Nephron (organoid): ENCODE measurements at regions not wholly inside any gene's neighbourhood (a gene's known extent, or its start where the extent isn't known, plus 50 kb on each side); places are given as distances from the start of the nearest gene placed in this dataset.

ENCODE experiments used
- H3K27ac Mint-ChIP-seq, 3 experiments: 2 replicates each; pipeline ENCODE4 v1.8.0; 2020; ENCODE audit warnings: mixed read lengths in 3 of 3, mild to moderate bottlenecking in 2 of 3, moderate library complexity in 1 of 3
- H3K27me3 Mint-ChIP-seq: 2 replicates; pipeline ENCODE4 v1.8.0; 2021; ENCODE audit warnings: low read depth, mild to moderate bottlenecking, moderate library complexity, mixed read lengths
- H3K36me3 Mint-ChIP-seq: 2 replicates; pipeline ENCODE4 v1.8.0; 2020; ENCODE audit warnings: low read depth, mixed read lengths
- H3K4me1 Mint-ChIP-seq: 2 replicates; pipeline ENCODE4 v1.8.0; 2020; ENCODE audit warnings: mixed read lengths
- H3K4me3 Mint-ChIP-seq, 3 experiments: 2 replicates each; pipeline ENCODE4 v1.8.0; 2020; ENCODE audit warnings: mild to moderate bottlenecking in 3 of 3, mixed read lengths in 3 of 3, moderate library complexity in 2 of 3
- H3K9me3 Mint-ChIP-seq: 2 replicates; pipeline ENCODE4 v1.8.0; 2020; ENCODE audit warnings: mixed read lengths
- TF ChIP-seq, protein P1 (sequence below), 3 experiments: fragments of 200-600 bp; sonication (generic); IDR thresholded peaks; one replicate each; pipeline ENCODE4 v1.5.0; 2021; ENCODE audit warnings: antibody characterized with exemption in 3 of 3; ENCODE audit not compliant: unreplicated experiment in 3 of 3

DNA sequence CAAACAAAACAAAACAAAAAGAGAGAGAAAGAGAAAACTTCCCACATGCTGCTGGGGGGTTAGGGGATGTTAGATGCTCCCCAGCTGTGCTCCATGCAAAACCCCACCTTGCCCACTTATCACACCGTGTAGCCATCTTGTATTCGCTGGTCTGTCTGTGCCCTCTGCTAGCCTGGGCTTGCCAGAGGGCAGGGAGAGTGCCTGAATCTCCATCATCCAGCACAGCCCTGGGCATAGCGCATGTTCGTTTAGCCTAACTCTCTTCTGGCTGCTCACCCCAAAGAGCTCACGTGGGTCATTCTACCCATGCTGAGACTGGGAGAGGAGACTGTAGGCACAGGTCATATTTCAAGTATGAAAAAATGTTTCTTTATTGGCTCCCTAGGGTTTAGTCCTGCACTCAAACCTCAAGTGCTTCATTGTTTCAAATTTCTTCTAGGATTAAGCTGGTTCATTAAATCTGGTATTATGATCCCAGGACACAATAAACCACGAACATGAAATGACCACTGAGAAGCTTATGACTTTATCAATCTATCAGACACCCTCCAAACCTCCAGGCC lies 100.5 kb downstream of the KCNF1 start:
- H3K27me3 Mint-ChIP-seq: no peaks in the 10 kb centered on the region
- H3K27ac Mint-ChIP-seq: no peak overlapping the region
- H3K4me1 Mint-ChIP-seq: peaks cover 32% of the 10 kb centered on the region
- TF ChIP-seq, protein P1, sequence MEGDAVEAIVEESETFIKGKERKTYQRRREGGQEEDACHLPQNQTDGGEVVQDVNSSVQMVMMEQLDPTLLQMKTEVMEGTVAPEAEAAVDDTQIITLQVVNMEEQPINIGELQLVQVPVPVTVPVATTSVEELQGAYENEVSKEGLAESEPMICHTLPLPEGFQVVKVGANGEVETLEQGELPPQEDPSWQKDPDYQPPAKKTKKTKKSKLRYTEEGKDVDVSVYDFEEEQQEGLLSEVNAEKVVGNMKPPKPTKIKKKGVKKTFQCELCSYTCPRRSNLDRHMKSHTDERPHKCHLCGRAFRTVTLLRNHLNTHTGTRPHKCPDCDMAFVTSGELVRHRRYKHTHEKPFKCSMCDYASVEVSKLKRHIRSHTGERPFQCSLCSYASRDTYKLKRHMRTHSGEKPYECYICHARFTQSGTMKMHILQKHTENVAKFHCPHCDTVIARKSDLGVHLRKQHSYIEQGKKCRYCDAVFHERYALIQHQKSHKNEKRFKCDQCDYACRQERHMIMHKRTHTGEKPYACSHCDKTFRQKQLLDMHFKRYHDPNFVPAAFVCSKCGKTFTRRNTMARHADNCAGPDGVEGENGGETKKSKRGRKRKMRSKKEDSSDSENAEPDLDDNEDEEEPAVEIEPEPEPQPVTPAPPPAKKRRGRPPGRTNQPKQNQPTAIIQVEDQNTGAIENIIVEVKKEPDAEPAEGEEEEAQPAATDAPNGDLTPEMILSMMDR (IDR thresholded peaks at IDR 0.05; ENCODE audit: unreplicated experiment in 3 of 3): no peak
- no peak overlapping the region for H3K4me3 Mint-ChIP-seq
- H3K36me3 Mint-ChIP-seq: no peaks in the 10 kb centered on the region
- peaks cover 14% of the 10 kb centered on the region for H3K9me3 Mint-ChIP-seq

DNA sequence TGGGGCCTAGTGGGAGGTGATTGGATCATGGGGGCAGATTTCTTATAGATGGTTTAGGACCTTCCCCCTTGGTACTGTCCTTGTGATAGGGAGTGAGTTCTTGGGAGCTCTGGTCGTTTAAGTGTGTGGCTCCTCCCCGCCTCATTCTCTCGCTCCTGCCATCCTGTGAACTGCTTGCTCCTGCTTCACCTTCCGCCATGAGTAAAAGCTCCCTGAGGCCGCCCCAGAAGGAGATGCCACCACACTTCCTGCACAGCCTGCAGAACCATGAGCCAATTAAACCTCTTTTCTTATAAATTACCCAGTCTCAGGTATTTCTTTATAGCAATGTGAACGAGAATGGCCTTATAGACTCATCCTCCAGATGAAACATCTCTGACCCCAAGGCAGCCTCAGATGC lies 101.5 kb downstream of the KCNF1 start:
- H3K27me3 Mint-ChIP-seq: peaks cover 3% of the 10 kb centered on the region
- no peak overlapping the region for H3K4me3 Mint-ChIP-seq
- peaks cover 14% of the 10 kb centered on the region for H3K9me3 Mint-ChIP-seq
- peaks cover 32% of the 10 kb centered on the region for H3K4me1 Mint-ChIP-seq
- no peaks in the 10 kb centered on the region for H3K36me3 Mint-ChIP-seq
- TF ChIP-seq, protein P1 (IDR thresholded peaks at IDR 0.05; ENCODE audit: unreplicated experiment in 3 of 3): no peak
- no peak overlapping the region for H3K27ac Mint-ChIP-seq

DNA sequence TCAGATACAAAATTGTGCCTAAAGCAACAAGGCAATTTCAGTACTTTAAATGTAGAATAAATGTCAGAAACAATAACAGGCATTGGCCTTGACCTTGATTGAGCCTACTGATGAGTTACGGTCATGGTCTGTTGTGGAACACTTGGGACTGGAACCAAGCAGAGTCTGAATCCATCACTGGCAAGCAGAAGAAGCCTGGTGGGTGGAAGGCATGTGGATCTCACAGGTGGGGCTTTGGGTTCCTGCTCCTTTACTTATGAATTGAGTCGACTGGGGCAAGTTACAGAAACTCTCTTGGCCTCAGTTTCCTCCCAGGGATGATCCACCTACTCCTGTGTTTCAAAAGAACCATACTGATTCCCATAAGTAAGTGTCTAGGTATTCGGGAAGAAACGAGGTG lies 102.3 kb downstream of the KCNF1 start:
- peaks cover 36% of the 10 kb centered on the region for H3K4me1 Mint-ChIP-seq
- peaks cover 14% of the 10 kb centered on the region for H3K9me3 Mint-ChIP-seq
- H3K27me3 Mint-ChIP-seq: peaks cover 3% of the 10 kb centered on the region
- H3K36me3 Mint-ChIP-seq: no peaks in the 10 kb centered on the region
- H3K4me3 Mint-ChIP-seq: no peak overlapping the region
- no peak overlapping the region for H3K27ac Mint-ChIP-seq
- TF ChIP-seq, protein P1 (IDR thresholded peaks at IDR 0.05; ENCODE audit: unreplicated experiment in 3 of 3): no peak

DNA sequence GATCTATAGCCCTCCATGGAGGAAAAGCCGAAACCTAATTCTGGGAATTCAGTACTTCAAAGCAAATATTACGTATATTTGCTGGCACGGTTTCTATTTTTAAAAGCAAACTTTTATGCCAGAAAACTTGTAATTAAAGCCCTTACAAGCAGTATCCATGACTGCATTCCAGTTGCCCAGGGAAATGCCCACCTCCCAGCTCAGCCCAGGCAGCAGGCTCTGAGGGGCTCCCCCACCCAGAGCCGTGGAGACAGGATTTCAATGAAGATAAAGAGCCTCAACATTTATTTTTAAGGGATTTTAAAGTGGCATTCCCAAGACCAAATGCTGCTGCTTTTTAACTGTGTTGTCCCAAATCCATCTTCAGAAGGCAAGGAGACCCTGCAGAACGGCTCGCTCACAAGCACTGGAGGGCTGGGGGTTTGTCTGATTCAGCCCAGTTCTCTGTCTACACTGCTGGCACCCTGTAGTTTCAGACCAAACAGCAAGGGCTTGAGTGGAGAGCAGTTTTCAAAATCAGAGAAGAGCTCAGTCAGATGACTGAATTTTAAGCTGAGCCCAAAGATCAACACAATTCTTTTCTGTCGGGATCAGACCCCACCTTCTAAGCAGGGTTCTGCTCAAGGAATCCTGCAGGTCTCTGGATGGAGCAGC lies 105.1 kb downstream of the KCNF1 start:
- Mint-ChIP-seq H3K27ac (no peak overlapping the region), H3K4me3 (no peak overlapping the region)

DNA sequence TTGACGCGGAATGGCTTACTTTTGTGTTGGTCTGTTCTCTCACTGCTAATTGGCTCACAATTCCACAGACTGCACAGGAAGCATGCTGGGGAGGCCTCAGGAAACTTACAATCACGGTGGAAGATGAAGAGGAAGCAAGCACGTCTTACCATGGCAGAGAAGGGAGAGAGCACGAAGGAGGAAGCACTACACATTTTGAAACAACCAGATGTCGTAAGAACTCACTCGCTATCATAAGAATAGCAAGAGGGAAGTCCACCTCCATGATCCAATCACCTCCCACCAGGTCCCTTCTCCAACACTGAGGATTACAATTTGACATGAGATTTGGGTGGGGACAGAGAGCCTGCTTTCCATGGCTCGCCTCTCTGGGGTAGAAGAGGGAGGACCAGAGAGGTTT lies 106.2 kb downstream of the KCNF1 start:
- no peak overlapping the region for H3K27ac Mint-ChIP-seq
- no peaks in the 10 kb centered on the region for H3K36me3 Mint-ChIP-seq
- peaks cover 49% of the 10 kb centered on the region for H3K4me1 Mint-ChIP-seq
- peaks cover 3% of the 10 kb centered on the region for H3K27me3 Mint-ChIP-seq
- TF ChIP-seq, protein P1 (IDR thresholded peaks at IDR 0.05; ENCODE audit: unreplicated experiment in 3 of 3): no peak
- no peak overlapping the region for H3K4me3 Mint-ChIP-seq
- no peaks in the 10 kb centered on the region for H3K9me3 Mint-ChIP-seq

More for the DNA sequence above, 105.1 kb downstream of the KCNF1 start:
- H3K36me3 Mint-ChIP-seq: no peaks in the 10 kb centered on the region
- H3K27me3 Mint-ChIP-seq: peaks cover 3% of the 10 kb centered on the region
- peaks cover 6% of the 10 kb centered on the region for H3K9me3 Mint-ChIP-seq
- H3K4me1 Mint-ChIP-seq: peaks cover 43% of the 10 kb centered on the region
- TF ChIP-seq, protein P1 (IDR thresholded peaks at IDR 0.05; ENCODE audit: unreplicated experiment in 3 of 3): no peak

DNA sequence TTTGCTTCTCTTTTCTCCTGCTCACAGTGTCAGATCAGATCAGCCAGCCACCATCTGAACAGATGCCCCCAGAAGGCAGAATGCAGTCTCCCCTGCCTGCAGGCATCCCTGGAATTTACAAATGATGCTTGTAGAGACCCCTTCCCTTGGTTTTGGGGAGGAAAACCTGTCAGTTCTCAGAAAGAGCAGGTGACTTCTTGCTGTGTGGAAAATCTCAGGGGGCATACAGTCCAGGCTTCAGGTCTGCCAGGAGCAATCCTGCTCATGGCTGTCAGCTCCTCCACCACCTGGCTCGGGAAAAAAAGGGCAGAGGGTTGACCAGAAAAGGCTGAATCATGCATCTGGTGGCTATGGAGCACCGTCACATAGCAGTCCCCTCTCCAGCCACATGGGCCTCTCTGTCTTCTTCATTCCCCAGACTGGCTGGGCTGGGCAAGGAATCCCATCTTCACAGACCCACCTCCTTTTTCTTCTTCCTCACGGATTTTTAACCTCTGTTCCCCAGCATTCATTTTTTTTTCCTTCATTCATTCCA lies 107.0 kb downstream of the KCNF1 start:
- no peaks in the 10 kb centered on the region for H3K9me3 Mint-ChIP-seq

More for the DNA sequence above, 107.0 kb downstream of the KCNF1 start:
- H3K4me1 Mint-ChIP-seq: peaks cover 46% of the 10 kb centered on the region
- H3K27ac Mint-ChIP-seq: peak overlapping the region in 1 of 3 experiments; percentile 66
- H3K27me3 Mint-ChIP-seq: peaks cover 3% of the 10 kb centered on the region
- no peak overlapping the region for H3K4me3 Mint-ChIP-seq
- H3K36me3 Mint-ChIP-seq: no peaks in the 10 kb centered on the region
- TF ChIP-seq, protein P1 (IDR thresholded peaks at IDR 0.05; ENCODE audit: unreplicated experiment in 3 of 3): no peak
